NCI-H2227 treated with DMSO at 0.1 percent for 48 hours (cell line): ENCODE measurements at regions not wholly inside any gene's neighbourhood (a gene's known extent, or its start where the extent isn't known, plus 50 kb on each side); places are given as distances from the start of the nearest gene placed in this dataset.
"Not testable (repeated sequence)": the region's sequence is repeated elsewhere in the genome, so short reads cannot be mapped to it uniquely, and the experiment has no call there.

Source experiments
- DNase-seq: peaks from one replicate; lab custom pipeline; 2025; lab: John Stamatoyannopoulos, UW

DNA sequence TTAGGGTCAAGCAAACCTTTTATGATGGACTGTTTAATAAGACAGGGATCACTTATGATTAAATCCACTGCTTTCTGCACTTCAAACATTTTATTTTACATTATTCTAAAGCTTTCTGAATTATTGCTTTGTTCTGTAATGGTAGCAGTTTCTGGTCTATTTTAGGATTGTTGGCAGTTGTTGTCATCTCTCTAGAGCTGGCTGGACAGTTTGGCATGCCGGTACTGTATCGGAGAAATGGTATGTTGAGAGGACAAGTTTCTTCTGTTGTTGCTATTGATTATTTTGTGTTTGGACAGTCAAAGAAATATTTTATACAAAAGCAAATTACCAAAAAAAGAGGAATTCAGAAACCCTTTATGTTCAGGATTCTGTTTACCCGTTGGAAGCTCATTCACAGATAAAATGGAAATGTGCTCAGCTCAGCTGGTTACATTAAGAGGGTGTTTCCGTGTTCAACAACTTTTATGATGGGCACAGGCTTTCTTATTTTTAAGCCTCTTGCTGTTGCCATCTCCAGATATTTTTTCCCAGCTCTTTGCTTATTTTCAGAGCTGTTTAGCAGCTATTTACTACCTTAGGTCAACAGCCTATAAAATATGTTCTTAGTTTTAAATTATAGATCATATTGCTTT, 214.6 kb upstream of the IGFBP7 start:
- no peak for DNase-seq

DNA sequence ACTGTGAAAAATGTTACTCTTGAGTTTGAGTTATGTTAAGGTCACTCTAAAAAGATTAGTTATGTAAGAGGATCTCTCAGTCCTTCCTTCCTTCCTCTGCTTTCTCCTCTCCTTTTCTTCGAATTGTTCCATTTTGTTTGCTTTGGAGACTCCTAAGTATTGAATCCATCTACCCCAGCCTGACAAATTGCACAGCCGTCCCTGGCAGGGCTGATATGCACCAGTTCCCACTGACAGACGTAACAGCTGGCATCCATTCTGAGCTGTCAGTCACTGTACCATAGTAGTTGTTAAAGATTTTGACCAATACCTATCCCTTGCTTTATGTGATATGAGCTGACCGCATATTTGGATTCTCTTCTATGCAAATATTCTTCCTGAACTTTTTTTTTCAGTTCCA, 210.7 kb upstream of the IGFBP7 start:
- DNase-seq: no peak

DNA sequence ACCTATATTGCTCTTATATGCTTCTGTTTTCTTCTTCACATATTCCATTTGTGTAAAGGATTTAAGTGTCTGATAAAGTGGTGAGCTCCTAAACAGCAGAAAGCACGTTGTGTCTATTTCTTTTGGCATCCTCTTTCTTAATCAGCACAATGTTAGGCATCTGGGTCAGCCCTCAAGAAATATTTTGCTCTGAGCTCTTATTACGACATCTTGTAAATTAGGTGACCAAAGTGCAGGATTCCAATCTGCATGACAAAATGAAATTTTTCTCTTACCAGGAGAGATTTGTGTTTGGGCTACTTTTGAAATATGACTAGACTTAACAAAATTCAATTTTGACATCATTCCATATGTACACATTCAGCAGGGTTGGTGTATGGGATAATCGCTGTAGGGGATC, 210.0 kb upstream of the IGFBP7 start:
- no peak for DNase-seq

DNA sequence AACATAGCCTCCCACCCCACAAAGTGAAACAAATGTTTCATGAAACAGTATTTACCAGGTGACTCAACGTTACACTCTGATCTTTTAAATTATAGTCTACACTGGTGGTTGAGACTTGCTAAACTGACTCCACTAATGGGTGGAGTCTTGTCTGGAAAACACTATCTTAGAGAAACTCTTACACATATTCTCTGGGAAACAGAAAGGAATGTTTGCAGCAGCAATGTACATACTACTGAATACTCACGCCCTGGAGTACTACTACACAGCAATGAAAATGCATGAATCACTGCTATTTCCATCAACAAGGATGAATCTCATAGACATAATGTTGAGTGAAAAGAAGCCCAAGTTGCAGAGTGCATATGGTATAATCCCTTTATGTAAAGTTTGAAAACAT, 208.5 kb upstream of the IGFBP7 start:
- DNase-seq: no peak

DNA sequence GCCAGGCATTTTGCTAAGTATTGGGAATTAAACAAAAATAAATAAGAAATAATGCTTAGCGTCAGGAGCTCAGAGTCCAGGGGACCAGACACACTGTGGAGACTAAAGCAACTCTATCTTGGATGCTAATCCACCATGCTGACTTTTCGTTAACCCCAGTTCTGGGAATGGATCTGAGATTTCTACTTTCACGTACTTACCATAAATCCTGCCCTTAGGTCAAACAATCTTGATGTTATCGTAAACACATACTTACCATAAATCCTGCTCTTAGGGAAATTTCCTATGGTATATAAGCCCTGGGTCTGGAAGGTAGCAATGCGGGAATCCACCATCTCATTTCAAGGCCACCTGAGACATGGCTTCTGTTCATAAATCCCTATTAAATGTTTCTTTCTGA, 204.5 kb upstream of the IGFBP7 start:
- no peak for DNase-seq

DNA sequence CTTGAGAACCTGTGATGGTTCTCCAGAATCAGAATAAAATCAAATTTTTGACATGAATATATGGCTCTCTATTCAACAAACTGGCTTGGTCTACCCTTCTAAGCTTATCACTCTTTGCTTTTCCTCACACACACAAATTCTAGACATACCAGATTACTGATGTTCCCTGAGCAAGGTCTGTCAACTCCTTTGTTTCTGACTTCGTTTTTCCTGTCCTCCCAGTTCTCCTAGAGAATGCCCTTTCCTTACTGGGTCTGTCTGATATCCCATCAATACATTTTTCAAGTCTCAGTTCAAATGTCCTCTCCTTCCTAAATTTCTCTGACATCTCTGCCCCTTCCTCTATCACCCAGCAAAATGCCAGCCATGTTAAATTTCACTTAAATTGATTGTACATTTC, 202.1 kb upstream of the IGFBP7 start:
- no peak for DNase-seq

DNA sequence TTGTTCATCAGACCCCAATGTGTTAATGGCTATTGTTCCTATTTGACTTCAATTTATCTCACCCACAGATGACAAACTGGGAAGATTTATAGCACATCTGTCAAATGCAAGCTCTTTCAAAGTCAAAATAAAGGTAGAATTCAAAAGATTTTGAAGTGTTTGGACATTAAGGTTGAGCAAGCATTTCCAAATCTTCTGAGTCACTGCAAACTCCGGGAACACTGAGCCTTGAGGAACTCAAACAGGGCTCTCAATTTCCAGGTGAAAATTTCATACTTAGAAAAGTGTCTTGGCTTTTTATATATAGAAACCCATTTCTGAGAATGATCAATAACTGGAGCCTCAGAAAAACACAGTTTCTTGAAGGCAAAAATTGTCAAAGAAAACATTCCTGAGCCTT, 199.5 kb upstream of the IGFBP7 start:
- no peak for DNase-seq

DNA sequence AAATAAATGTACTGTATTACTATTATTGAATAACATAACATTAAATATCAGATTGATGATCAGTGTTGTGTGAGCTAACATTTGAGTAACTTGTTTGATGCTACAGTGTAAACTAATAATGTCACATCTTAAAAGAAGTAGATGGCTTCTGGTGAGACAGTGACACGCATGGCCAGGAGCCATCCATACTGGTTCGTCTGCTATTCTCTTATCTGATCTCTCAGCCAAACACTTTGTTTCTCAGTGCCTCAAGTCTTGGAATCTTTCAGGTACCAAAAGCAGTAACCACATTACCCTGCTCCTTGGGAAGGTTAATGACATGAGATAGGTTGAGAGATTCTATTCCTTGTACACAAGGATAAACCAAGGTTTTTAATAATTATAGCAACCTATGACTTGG, 198.1 kb upstream of the IGFBP7 start:
- no peak for DNase-seq

DNA sequence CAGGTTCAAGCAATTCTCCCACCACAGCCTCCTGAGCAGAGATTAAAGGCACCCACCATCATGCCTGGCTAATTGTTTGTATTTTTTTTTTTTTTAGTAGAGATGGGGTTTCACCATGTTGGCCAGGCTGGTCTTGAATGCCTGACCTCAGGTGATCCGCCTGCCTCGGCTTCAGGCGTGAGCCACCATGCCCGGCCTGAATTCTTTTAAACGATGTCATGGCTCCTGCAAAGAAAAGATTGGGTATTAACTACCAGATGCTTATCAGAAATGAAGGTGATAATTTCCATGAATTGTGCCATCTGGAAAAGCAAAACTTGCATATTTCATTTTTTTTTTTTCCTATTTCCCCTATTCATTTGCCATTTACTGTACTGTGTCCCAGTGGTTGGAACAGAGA, 195.7 kb upstream of the IGFBP7 start:
- no peak for DNase-seq

DNA sequence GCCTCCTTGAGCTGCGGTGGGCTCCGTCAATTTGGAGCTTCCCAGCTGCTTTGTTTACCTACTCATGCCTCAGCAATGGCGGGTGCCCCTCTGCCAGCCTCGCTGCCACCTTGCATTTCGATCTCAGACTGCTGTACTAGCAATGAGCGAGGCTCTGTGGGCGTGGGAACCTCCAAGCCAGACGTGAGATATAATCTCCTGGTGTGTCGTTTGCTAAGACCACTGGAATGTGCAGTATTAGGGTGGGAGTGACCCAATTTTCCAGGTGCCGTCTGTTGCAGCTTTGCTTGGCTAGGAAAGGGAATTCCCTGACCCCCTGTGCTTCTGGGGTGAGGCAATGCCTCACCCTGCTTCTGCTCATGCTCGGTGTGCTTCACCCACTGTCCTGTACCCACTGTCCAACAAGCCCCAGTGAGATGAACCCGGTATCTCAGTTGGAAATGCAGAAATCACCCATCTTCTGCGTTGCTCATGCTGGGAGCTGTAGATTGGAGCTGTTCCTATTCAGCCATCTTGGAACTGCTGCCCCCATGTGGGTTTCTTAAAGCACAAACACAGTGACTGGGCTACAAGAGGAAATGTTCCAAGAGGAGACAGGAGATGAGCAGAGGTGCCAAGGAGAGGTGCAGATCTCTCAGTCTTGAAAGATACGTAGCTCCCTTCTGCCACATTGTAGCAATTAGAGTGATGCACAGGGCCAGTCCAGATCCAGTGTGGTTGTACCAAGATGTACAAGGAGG, 193.0 kb upstream of the IGFBP7 start:
- no peak for DNase-seq

DNA sequence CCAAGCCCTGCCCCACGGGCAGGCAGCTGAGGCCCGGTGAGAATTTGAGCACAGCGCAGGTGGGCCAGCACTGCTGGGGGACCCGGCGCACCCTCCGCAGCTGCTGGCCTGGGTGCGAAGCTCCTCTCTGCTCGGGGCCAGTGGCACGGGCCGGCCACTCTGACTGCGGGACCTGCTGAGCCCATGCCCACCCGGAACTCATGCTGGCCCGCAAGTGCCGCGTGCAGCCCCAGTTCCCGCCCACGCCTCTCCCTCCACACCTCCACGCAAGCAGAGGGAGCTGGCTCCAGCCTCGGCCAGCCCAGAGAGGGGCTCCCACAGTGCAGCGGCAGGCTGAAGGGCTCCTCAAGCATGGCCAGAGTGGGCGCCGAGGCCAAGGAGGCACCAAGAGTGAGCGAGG, 190.1 kb upstream of the IGFBP7 start:
- DNase-seq: not testable (repeated sequence)

DNA sequence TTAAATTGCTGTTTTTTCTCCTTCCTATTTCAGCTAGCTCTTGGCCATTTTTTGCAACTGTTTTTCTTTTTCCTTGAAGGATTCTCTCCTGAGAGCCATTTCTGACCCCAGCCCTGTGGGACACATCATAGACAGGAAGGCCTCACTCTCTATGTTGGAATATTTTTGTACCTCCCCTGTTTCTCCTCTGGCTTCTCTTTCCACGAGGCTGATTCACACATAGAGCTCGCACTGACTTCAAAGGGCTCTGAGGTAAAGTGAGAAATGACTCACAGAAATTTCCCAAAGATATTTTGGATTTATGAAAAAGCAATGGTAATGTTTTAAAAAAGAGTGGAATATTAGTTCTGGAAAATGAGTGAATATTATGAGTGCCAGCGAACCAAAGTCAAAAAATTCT, 181.7 kb upstream of the IGFBP7 start:
- no peak for DNase-seq

DNA sequence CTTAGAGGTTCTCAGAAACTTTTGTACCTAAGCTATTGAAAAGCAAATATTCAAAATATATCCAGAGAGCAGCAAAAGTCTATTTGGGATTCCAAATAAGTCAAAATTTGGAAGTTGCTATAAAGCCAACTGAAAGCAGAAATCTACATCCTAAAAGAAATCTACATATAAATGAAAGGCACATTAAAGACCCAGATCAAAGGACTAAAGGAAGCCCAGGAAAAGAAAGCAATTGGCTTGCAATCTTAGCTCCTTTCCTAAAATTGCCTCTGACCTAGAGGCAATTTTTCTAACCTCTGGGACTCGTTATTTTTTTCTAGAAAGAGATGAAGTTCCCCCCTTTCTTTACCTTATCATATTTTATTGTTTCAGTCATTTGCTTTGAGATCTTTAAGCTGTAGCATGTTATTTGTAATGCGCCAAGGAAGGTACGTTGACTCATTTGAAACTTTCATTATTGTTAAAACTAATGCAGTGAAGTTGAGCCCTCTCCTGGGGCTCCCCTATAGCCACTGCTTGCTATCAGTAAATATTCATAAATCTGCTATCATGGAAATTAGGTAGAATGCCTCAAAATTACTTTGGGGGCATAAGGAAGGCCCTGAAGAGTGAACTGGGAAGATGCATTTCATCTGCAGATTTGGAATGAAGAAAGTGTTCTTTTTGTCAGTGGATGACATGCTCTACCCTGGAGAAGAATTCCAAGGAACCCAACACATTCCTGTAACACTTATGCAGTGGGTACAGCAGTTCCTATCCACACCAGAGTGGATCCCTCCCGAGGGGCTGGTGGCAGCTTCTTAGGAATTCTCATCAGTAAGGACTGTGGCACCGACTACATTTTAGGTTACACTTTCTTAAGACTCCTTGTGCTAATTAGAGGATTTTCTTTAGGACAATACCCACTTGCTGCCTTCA, 177.8 kb upstream of the IGFBP7 start:
- DNase-seq: no peak

DNA sequence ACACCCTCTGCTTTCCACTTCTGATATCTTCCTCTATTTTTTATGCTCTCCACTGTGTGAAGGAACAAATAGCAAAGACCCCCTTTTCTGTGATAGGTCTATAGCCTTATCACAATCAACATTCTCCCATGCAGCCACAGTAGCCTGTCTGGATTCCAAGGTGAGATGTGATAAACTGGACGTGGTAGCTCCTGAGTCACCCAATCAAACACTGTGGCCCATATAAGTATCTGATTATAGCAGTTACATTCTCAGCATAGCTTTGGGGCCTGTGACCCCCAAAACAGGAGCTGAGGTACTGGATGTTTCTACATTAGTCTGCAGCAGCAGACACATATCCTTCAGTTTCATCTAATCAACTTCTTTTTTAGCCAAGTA, 172.7 kb upstream of the IGFBP7 start:
- no peak for DNase-seq

DNA sequence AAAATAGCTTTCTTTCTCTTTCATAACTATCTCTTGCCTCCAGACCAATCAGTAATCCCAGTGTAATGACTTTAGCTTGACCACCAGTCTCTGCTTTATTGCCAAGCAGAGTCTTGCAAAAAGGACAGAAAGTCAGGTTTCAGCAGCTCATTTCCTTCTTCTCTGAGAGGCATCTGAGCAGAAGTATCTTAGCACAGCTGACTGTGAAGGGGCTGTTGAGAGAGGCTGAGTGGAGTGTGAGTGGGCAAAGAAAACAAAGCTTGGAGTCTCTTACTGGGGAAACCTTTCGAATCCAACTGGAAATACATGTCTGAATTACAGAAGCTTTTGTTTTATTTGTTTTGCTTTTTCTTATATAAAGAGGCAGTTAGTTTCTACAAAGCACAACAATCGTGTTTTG, 170.3 kb upstream of the IGFBP7 start:
- DNase-seq: no peak

DNA sequence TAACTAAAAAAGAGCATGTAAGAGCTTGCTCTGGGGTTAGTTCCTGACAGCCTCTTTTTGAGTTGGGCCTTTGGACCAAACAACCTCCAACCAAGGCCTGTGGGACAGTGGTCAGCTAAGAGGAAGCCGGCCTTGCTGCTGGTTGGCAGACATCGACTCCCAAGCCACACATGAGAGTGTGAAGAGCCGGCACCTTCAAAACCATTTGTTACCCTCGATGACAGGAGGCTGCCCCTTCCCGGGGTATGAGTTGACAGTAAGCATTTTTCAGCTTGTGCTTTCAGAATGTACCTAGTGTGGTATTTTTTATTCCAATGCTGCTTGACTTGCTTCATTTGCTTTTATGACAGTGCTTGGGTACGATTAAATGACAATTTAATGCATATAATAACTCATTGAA, 168.6 kb upstream of the IGFBP7 start:
- DNase-seq: no peak

DNA sequence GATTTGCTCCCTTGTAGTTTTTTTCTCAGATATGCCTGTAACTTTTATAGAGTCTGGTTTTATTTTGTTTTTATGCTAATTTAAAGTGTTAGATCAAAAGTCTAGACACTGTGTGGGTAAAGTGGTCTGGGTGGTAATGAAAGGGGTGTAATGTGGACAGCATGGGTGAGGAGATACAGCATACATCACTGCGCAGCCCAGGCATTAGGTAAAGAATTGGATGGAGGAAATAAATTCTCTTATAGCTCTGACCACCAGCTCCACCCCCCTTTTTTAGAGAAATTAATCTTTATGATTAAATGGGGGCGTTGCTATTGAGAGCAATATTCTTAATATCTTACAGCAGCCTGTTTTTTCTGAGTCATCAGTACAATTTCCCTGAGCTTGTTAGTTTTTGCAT, 163.9 kb upstream of the IGFBP7 start:
- DNase-seq: no peak

DNA sequence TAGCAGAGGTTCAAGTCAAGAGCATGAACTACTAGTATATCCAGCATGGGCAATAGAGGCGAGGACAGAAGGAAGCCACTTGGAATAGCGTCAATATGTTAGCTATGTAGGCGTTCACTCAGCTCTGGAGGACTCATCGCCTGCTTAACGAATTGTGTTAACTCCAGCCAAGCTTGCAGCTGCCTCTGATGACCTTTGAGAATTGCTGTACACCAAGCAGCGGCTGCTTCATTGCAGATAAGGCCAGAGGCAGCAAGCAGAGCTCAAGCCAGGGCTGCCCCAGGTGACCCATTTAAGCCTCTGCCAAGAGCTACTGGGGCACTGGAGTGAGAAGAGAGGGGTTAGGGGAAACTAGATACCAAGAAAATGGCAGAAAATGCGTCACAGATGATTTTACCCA, 160.2 kb upstream of the IGFBP7 start:
- no peak for DNase-seq

DNA sequence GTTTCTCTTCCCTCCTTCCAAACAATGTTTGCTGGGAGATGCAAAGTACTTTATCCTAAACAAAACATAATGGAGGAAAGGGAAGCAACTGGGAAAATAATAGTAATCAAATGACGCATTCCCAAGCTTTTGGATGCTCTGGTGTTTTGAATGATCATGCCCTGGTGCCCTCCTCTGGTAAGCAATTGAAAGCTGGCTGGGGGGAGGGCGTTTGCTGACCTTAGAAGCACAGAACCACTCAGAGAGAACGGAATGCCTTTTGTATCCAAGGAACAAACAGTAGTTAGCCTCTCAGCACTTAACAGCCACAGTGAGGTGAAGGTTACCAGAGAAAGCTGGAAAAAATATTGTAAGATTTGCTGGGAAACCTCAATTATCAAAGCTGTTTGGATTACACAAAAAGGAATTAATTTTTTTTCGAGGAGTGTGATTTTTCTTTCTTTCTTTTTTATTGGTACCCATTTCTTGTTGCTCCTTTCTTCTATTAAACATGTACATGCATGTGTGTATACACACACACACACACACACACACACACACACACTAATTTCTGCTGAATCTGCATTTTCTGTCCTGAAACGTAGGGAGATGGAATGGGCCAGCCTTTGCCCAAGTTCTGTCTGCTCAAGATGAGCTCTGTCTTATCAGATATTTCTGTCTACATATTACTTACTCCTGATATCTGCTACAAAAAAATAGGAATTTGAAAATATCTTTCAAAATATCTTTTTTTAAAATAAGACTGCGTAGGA, 155.8 kb upstream of the IGFBP7 start:
- no peak for DNase-seq

DNA sequence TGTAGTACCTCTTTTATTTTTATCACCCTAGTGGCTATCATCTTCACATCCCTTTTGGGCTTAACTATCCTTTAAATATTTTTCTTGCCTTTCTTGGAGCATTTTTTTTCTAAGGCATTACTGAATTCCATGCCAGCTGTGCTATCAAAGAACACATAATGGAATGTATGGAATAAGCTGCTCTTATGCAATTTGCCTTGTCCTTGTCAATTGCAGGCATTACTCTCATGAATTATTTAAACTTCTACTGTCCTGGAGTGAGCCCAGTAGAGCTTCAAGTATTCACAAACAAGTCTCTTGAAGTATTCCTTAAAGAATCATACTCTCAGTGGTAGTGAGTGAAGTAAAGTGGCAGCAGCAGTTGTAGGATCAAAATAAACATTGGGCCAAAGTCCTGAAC, 144.6 kb upstream of the IGFBP7 start:
- no peak for DNase-seq

DNA sequence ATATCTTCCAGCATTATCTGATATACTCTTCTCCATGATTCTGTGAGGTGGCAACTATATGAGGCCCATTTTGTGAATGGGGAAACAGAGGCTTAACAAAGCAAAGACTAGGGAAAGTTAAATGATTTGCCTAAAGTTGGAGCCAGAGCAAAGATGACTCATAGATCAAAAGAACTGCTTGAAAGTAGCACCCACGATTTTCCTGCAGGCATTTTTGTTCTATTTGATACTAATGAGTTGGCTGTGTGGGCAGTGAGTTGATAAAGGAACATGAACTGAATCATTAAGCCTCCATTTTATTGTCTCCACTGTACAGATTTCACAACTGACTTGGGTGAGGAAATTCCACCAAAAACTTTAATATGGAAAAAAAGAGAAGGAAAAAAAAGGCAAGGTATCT, 138.9 kb upstream of the IGFBP7 start:
- no peak for DNase-seq

DNA sequence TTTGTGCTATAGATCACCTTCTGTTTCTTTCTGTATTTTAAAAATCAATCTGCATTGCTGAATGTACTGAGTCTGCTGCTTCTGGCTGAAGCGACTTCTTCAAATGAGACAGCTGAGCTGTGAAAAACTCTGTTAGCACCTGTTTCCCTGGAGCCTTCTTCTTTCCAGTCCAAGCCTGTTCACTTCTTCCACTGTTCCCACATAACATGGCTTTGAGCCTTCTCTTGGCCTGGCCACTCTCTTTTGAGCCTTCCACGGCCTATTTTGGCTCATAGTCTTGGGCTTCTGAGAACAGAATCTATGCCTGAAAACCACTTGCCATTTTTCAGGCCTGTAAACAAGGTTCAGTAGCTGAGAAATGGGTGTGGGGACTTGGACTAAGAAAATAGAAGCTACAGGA, 132.9 kb upstream of the IGFBP7 start:
- DNase-seq: no peak
